Upper lobe of left lung (tissue), 6 donors: ENCODE measurements at regions not wholly inside any gene's neighbourhood (a gene's known extent, or its start where the extent isn't known, plus 50 kb on each side); places are given as distances from the start of the nearest gene placed in this dataset.

Experiments
- ATAC-seq, 2 donors: fragments of 200-7000 bp; cut with Tn5 transposase; one replicate each; pipeline ENCODE4 v1.9.1; 2022; ENCODE audit warnings: mild to moderate bottlenecking in 2 of 2, moderate library complexity in 2 of 2; ENCODE audit not compliant: low FRiP score in 2 of 2
- DNase-seq, 2 donors: peaks; one replicate each; pipeline ENCODE4 v3.0.0-alpha.2; 2019 to 2020
- H3K27ac ChIP-seq, 4 donors: fragments of 200-600 bp; sonication (generic); one replicate each; pipeline ENCODE4 v1.5.1; 2016 to 2019
- H3K27me3 ChIP-seq, 4 donors: fragments of 200-600 bp; sonication (generic); one replicate each; pipeline ENCODE4 v1.5.1; 2017 to 2019
- H3K36me3 ChIP-seq, 4 donors: fragments of 200-600 bp; sonication (generic); one replicate each; pipeline ENCODE4 v1.5.1; 2016 to 2019
- H3K4me1 ChIP-seq, 4 donors: fragments of 200-600 bp; sonication (generic); one replicate each; pipeline ENCODE4 v1.5.1; 2018 to 2019
- H3K4me3 ChIP-seq, 4 donors: fragments of 200-600 bp; sonication (generic); one replicate each; pipeline ENCODE4 v1.5.1; 2017 to 2019; ENCODE audit warnings: mild to moderate bottlenecking in 2 of 4, moderate library complexity in 1 of 4
- H3K9me3 ChIP-seq, 4 donors: fragments of 200-600 bp; sonication (generic); one replicate each; pipeline ENCODE4 v1.5.1; 2018 to 2019
- CTCF ChIP-seq, 6 experiments: fragments of 450-650 bp in 4 of 6; fragments of 200-600 bp in 2 of 6; sonication (generic) in 2 of 6; IDR thresholded peaks; one replicate each; pipeline ENCODE4 v1.5.1; 2016 to 2019; ENCODE audit warnings: antibody characterized with exemption in 6 of 6
- EP300 ChIP-seq, 4 donors: sonication (generic); formaldehyde crosslinking; IDR thresholded peaks; one replicate each; pipeline ENCODE4 v1.5.1; 2017; ENCODE audit warnings: antibody characterized with exemption in 4 of 4, control low read depth in 2 of 4
- POLR2A ChIP-seq, 4 donors: fragments of 450-650 bp; IDR thresholded peaks; one replicate each; pipeline ENCODE4 v1.5.1; 2016 to 2017; ENCODE audit warnings: antibody characterized with exemption in 4 of 4, mild to moderate bottlenecking in 2 of 4
- POLR2AphosphoS5 ChIP-seq, 2 donors: sonication (generic); formaldehyde crosslinking; IDR thresholded peaks; one replicate each; pipeline ENCODE4 v1.5.1; 2017; ENCODE audit warnings: antibody characterized with exemption in 2 of 2
- WGBS, 2 donors: methylation state at CpG; one replicate each; pipeline ENCODE4 v1.1.5; 2017 to 2018; 5-methylcytosine and 5-hydroxymethylcytosine counted together
- donor health status: DM: no; HTN: no; CAD: no; lungs with moderate emphysema.
- donor health status: DM: no; HTN: yes; CAD: no; lungs with severe emphysema.

- DNase-seq, result no peak
- Histone ChIP-seq H3K9me3 (no peaks in the 10 kb centered on the region), H3K4me1 (no peaks in the 10 kb centered on the region), H3K27me3 (no peaks in the 10 kb centered on the region), H3K27ac (no peak overlapping the region), H3K36me3 (no peaks in the 10 kb centered on the region), H3K4me3 (no peak overlapping the region)
- TF ChIP-seq POLR2A (IDR thresholded peaks at IDR 0.05) (no peak), CTCF (IDR thresholded peaks at IDR 0.05) (no peak), EP300 (IDR thresholded peaks at IDR 0.05) (no peak), POLR2AphosphoS5 (IDR thresholded peaks at IDR 0.05) (no peak)
- no peak for ATAC-seq
- 83 to 88% methylated on average over 2 of the region's 2 CpGs for WGBS, 2 donors
These were observed 605.1 kb downstream of the PSAT1 start for GRCh38 chr9:78902051-78902450.

- TF ChIP-seq EP300 (IDR thresholded peaks at IDR 0.05), result no peak
- TF ChIP-seq CTCF (IDR thresholded peaks at IDR 0.05), result no peak
- TF ChIP-seq POLR2A (IDR thresholded peaks at IDR 0.05), result no peak
- no peak for TF ChIP-seq POLR2AphosphoS5 (IDR thresholded peaks at IDR 0.05)
- Histone ChIP-seq H3K27ac (no peak overlapping the region), H3K4me3 (no peak overlapping the region), H3K27me3 (no peaks in the 10 kb centered on the region), H3K9me3 (no peaks in the 10 kb centered on the region), H3K4me1 (no peaks in the 10 kb centered on the region), H3K36me3 (no peaks in the 10 kb centered on the region)
- DNase-seq, result no peak
- no peak for ATAC-seq
These were observed 606.7 kb downstream of the PSAT1 start for GRCh38 chr9:78903581-78903980.

- H3K36me3 ChIP-seq, result no peaks in the 10 kb centered on the region
- H3K4me1 ChIP-seq, result no peaks in the 10 kb centered on the region
- TF ChIP-seq POLR2A (IDR thresholded peaks at IDR 0.05), result no peak
- TF ChIP-seq CTCF (IDR thresholded peaks at IDR 0.05), result no peak
- no peak for TF ChIP-seq POLR2AphosphoS5 (IDR thresholded peaks at IDR 0.05)
- TF ChIP-seq EP300 (IDR thresholded peaks at IDR 0.05), result no peak
- no peaks in the 10 kb centered on the region for H3K27me3 ChIP-seq
- DNase-seq (no peak), ATAC-seq (no peak)
- no peak overlapping the region for H3K27ac ChIP-seq
- no peaks in the 10 kb centered on the region for H3K9me3 ChIP-seq
- no peak overlapping the region for H3K4me3 ChIP-seq
These were observed 607.8 kb downstream of the PSAT1 start for GRCh38 chr9:78904686-78905085.

GRCh38 chr9:78905387-78905786 lies 608.5 kb downstream of the PSAT1 start:
- no peak for DNase-seq
- Histone ChIP-seq H3K4me3 (no peak overlapping the region), H3K4me1 (no peaks in the 10 kb centered on the region), H3K9me3 (no peaks in the 10 kb centered on the region), H3K27ac (no peak overlapping the region), H3K36me3 (no peaks in the 10 kb centered on the region), H3K27me3 (no peaks in the 10 kb centered on the region)
- no peak for TF ChIP-seq POLR2A (IDR thresholded peaks at IDR 0.05)
- no peak for TF ChIP-seq CTCF (IDR thresholded peaks at IDR 0.05)
- TF ChIP-seq POLR2AphosphoS5 (IDR thresholded peaks at IDR 0.05), result no peak
- TF ChIP-seq EP300 (IDR thresholded peaks at IDR 0.05), result no peak
- WGBS, 2 donors, result 83 to 88% methylated on average over 1 of the region's 1 CpG
- ATAC-seq, result no peak

- Histone ChIP-seq H3K4me1 (no peaks in the 10 kb centered on the region), H3K27me3 (no peaks in the 10 kb centered on the region), H3K36me3 (no peaks in the 10 kb centered on the region), H3K4me3 (no peak overlapping the region), H3K27ac (no peak overlapping the region), H3K9me3 (no peaks in the 10 kb centered on the region)
- ATAC-seq (no peak), DNase-seq (no peak)
- no peak for TF ChIP-seq CTCF (IDR thresholded peaks at IDR 0.05)
- TF ChIP-seq POLR2AphosphoS5 (IDR thresholded peaks at IDR 0.05), result no peak
- TF ChIP-seq POLR2A (IDR thresholded peaks at IDR 0.05), result no peak
- no peak for TF ChIP-seq EP300 (IDR thresholded peaks at IDR 0.05)
- 66 to 75% methylated on average over 5 of the region's 5 CpGs for WGBS, 2 donors
These were observed 609.2 kb downstream of the PSAT1 start for GRCh38 chr9:78905986-78906755.
